MM.1S (cell line): ENCODE measurements at regions not wholly inside any gene's neighbourhood (a gene's known extent, or its start where the extent isn't known, plus 50 kb on each side); places are given as distances from the start of the nearest gene placed in this dataset.

Source experiments
- DNase-seq: peaks from one replicate; pipeline ENCODE4 v3.0.0-alpha.2; 2015
- H2AFZ ChIP-seq: fragments of 300-600 bp; sonication (generic); 2 replicates; pipeline ENCODE4 v1.6.0; 2016; ENCODE audit warnings: antibody characterized with exemption, low read length
- H3F3A ChIP-seq: fragments of 300-600 bp; sonication (generic); 2 replicates; pipeline ENCODE4 v1.6.1; 2016; ENCODE audit warnings: mild to moderate bottlenecking, antibody characterized with exemption, low read length, moderate library complexity, mixed read lengths; ENCODE audit not compliant: insufficient read depth
- H3K27ac ChIP-seq: fragments of 300-600 bp; sonication (generic); 2 replicates; pipeline ENCODE4 v1.5.1; 2016; ENCODE audit warnings: mild to moderate bottlenecking, low read length
- H3K27me3 ChIP-seq: fragments of 300-600 bp; sonication (generic); replicated peaks from 2 replicates; pipeline ENCODE4 v1.6.0; 2016; ENCODE audit warnings: low read length; ENCODE audit not compliant: insufficient read depth
- H3K36me3 ChIP-seq: fragments of 300-600 bp; sonication (generic); replicated peaks from 2 replicates; pipeline ENCODE4 v1.6.1; 2016; ENCODE audit warnings: mild to moderate bottlenecking, low read length, mixed read lengths; ENCODE audit not compliant: insufficient read depth
- H3K4me1 ChIP-seq: fragments of 300-600 bp; sonication (generic); 2 replicates; pipeline ENCODE4 v1.6.1; 2016; ENCODE audit warnings: low read length, mixed read lengths
- H3K4me2 ChIP-seq: fragments of 300-600 bp; sonication (generic); 2 replicates; pipeline ENCODE4 v1.6.0; 2016; ENCODE audit warnings: low read depth, low read length
- H3K4me3 ChIP-seq: fragments of 300-600 bp; sonication (generic); 2 replicates; pipeline ENCODE4 v1.5.1; 2016; ENCODE audit warnings: low read length, mixed read lengths
- H3K79me2 ChIP-seq: fragments of 300-600 bp; sonication (generic); 2 replicates; pipeline ENCODE4 v1.6.1; 2016; ENCODE audit warnings: mixed run types, low read length, mixed read lengths
- H3K9ac ChIP-seq: fragments of 300-600 bp; sonication (generic); 2 replicates; pipeline ENCODE4 v1.6.1; 2016; ENCODE audit warnings: low read length, mixed read lengths
- H3K9me2 ChIP-seq: fragments of 300-600 bp; sonication (generic); replicated peaks from 2 replicates; pipeline ENCODE4 v1.6.1; 2016; ENCODE audit warnings: mild to moderate bottlenecking, low read length, mixed read lengths; ENCODE audit not compliant: insufficient read depth
- H3K9me3 ChIP-seq: fragments of 300-600 bp; sonication (generic); replicated peaks from 2 replicates; pipeline ENCODE4 v1.6.1; 2016; ENCODE audit warnings: mild to moderate bottlenecking, low read length, mixed read lengths; ENCODE audit not compliant: insufficient read depth
- H4K20me1 ChIP-seq: fragments of 300-600 bp; sonication (generic); 2 replicates; pipeline ENCODE4 v1.6.1; 2016; ENCODE audit warnings: mild to moderate bottlenecking, low read length, moderate library complexity, mixed read lengths; ENCODE audit not compliant: insufficient read depth
- CTCF ChIP-seq: fragments of 300-600 bp; sonication (generic); IDR thresholded peaks from 2 replicates; pipeline ENCODE4 v1.5.1; 2016; ENCODE audit warnings: antibody characterized with exemption, low read length, mixed read lengths
- EZH2 ChIP-seq: fragments of 300-600 bp; sonication (generic); optimal IDR thresholded peaks from 2 replicates; pipeline ENCODE3; 2017; ENCODE audit warnings: low read depth, mild to moderate bottlenecking, antibody characterized with exemption, low read length, mixed read lengths
- EZH2phosphoT487 ChIP-seq: fragments of 300-600 bp; sonication (generic); IDR thresholded peaks from 2 replicates; pipeline ENCODE4 v1.6.1; 2018; ENCODE audit warnings: antibody characterized with exemption, low read length

- DNase-seq = no peak
- no peaks in the 10 kb centered on the region for H3K4me1 ChIP-seq
- H3K36me3 ChIP-seq = no peaks in the 10 kb centered on the region
- TF ChIP-seq CTCF = no peak
- no peak for TF ChIP-seq EZH2phosphoT487
- no peak for TF ChIP-seq EZH2
- H3F3A ChIP-seq = no peaks in the 10 kb centered on the region
- H4K20me1 ChIP-seq = no peaks in the 10 kb centered on the region
- H3K9me2 ChIP-seq = no peaks in the 10 kb centered on the region
- H3K79me2 ChIP-seq = no peaks in the 10 kb centered on the region
- no peaks in the 10 kb centered on the region for H3K9me3 ChIP-seq
- no peak overlapping the region for H3K9ac ChIP-seq
- H3K27ac ChIP-seq = no peak overlapping the region
- H3K4me2 ChIP-seq = no peak overlapping the region
- H3K4me3 ChIP-seq = no peak overlapping the region
- H3K27me3 ChIP-seq = no peaks in the 10 kb centered on the region
- H2AFZ ChIP-seq = no peak overlapping the region
These were observed 63.3 kb upstream of the RGMA start for GRCh38 chr15:93152360-93152759.

- Histone ChIP-seq H3K9me3 (no peaks in the 10 kb centered on the region), H3K27ac (no peak overlapping the region), H3K27me3 (no peaks in the 10 kb centered on the region), H3K79me2 (no peaks in the 10 kb centered on the region), H3K36me3 (no peaks in the 10 kb centered on the region), H4K20me1 (no peaks in the 10 kb centered on the region), H3K9ac (no peak overlapping the region), H3K4me3 (no peak overlapping the region), H2AFZ (no peak overlapping the region), H3K4me1 (no peaks in the 10 kb centered on the region), H3F3A (no peaks in the 10 kb centered on the region), H3K4me2 (no peak overlapping the region), H3K9me2 (no peaks in the 10 kb centered on the region)
- no peak for DNase-seq
- TF ChIP-seq CTCF (no peak), EZH2phosphoT487 (no peak), EZH2 (no peak)
These were observed 62.2 kb upstream of the RGMA start for GRCh38 chr15:93150910-93151881.

GRCh38 chr15:93146601-93147000, 57.6 kb upstream of the RGMA start:
- H3F3A ChIP-seq = no peaks in the 10 kb centered on the region
- TF ChIP-seq EZH2 = no peak
- no peak for TF ChIP-seq EZH2phosphoT487
- TF ChIP-seq CTCF = no peak
- no peaks in the 10 kb centered on the region for H3K4me1 ChIP-seq
- no peaks in the 10 kb centered on the region for H3K9me3 ChIP-seq
- H3K79me2 ChIP-seq = no peaks in the 10 kb centered on the region
- no peak overlapping the region for H3K4me2 ChIP-seq
- no peak overlapping the region for H3K9ac ChIP-seq
- no peak overlapping the region for H3K4me3 ChIP-seq
- no peaks in the 10 kb centered on the region for H3K27me3 ChIP-seq
- no peak overlapping the region for H3K27ac ChIP-seq
- DNase-seq = no peak
- H3K9me2 ChIP-seq = no peaks in the 10 kb centered on the region
- no peaks in the 10 kb centered on the region for H3K36me3 ChIP-seq
- no peaks in the 10 kb centered on the region for H4K20me1 ChIP-seq
- no peak overlapping the region for H2AFZ ChIP-seq
